ENCODE measurements at regions not wholly inside any gene's neighbourhood (a gene's known extent, or its start where the extent isn't known, plus 50 kb on each side); places are given as distances from the start of the nearest gene placed in this dataset.

- H3F3A ChIP-seq (ENCODE audit: insufficient read depth, low read length, poor library complexity, severe bottlenecking): no peaks in the 10 kb centered on the region
- no peak overlapping the region for H3K4me2 ChIP-seq (ENCODE audit: low read length)
- H3K36me3 ChIP-seq (ENCODE audit: insufficient read depth, low read length): no peaks in the 10 kb centered on the region
- H3K9me2 ChIP-seq (ENCODE audit: insufficient read depth, low read length): no peaks in the 10 kb centered on the region
- H3K9me3 ChIP-seq (ENCODE audit: low read length): no peaks in the 10 kb centered on the region
- H4K20me1 ChIP-seq (ENCODE audit: insufficient read depth): no peaks in the 10 kb centered on the region
- no peaks in the 10 kb centered on the region for H3K27me3 ChIP-seq (ENCODE audit: insufficient read depth, low read depth, low read length)
- no peaks in the 10 kb centered on the region for H3K79me2 ChIP-seq (replicated peaks; ENCODE audit: insufficient read depth, low read length)
- no peak overlapping the region for H3K9ac ChIP-seq (ENCODE audit: low read length)
- TF ChIP-seq POLR2AphosphoS5 (IDR thresholded peaks at IDR 0.05): no peak
- TF ChIP-seq REST (IDR thresholded peaks at IDR 0.05; ENCODE audit: borderline replicate concordance): no peak
- no peak for TF ChIP-seq CTCF (IDR thresholded peaks at IDR 0.05; ENCODE audit: poor library complexity, severe bottlenecking)
- TF ChIP-seq RAD21 (conservative IDR thresholded peaks at IDR 0.05): no peak
- no peak for TF ChIP-seq EP300 (conservative IDR thresholded peaks at IDR 0.05; ENCODE audit: poor library complexity, severe bottlenecking)
- TF ChIP-seq TAF1 (IDR thresholded peaks at IDR 0.05; ENCODE audit: low read depth): no peak
- no peak for TF ChIP-seq EZH2 (IDR thresholded peaks at IDR 0.05; ENCODE audit: borderline replicate concordance, insufficient read depth, low read length, poor library complexity, severe bottlenecking)
- TF ChIP-seq SMC3 (conservative IDR thresholded peaks at IDR 0.05; ENCODE audit: poor library complexity): no peak
- TF ChIP-seq MXI1 (conservative IDR thresholded peaks at IDR 0.05; ENCODE audit: poor library complexity, severe bottlenecking): no peak
- no peak overlapping the region for H3K27ac ChIP-seq (ENCODE audit: low read length)
- no peak overlapping the region for H3K4me3 ChIP-seq (ENCODE audit: low read length)
- H2AFZ ChIP-seq (ENCODE audit: low read depth, low read length): no peak overlapping the region
Measured at GRCh38 chr5:117701062-117701461, 1126.4 kb upstream of the SEMA6A start.

GRCh38 chr5:117692606-117693005, 1118.0 kb upstream of the SEMA6A start:
- no peaks in the 10 kb centered on the region for H3K9me2 ChIP-seq (ENCODE audit: insufficient read depth, low read length)
- no peak overlapping the region for H3K4me3 ChIP-seq (ENCODE audit: low read length)
- no peak overlapping the region for H3K9ac ChIP-seq (ENCODE audit: low read length)
- no peaks in the 10 kb centered on the region for H3F3A ChIP-seq (ENCODE audit: insufficient read depth, low read length, poor library complexity, severe bottlenecking)
- no peaks in the 10 kb centered on the region for H3K36me3 ChIP-seq (ENCODE audit: insufficient read depth, low read length)
- no peaks in the 10 kb centered on the region for H3K9me3 ChIP-seq (ENCODE audit: low read length)
- no peaks in the 10 kb centered on the region for H3K27me3 ChIP-seq (ENCODE audit: insufficient read depth, low read depth, low read length)
- H3K79me2 ChIP-seq (replicated peaks; ENCODE audit: insufficient read depth, low read length): no peaks in the 10 kb centered on the region
- no peak overlapping the region for H3K4me2 ChIP-seq (ENCODE audit: low read length)
- no peak overlapping the region for H2AFZ ChIP-seq (ENCODE audit: low read depth, low read length)
- no peaks in the 10 kb centered on the region for H4K20me1 ChIP-seq (ENCODE audit: insufficient read depth)
- TF ChIP-seq EP300 (conservative IDR thresholded peaks at IDR 0.05; ENCODE audit: poor library complexity, severe bottlenecking): no peak
- no peak for TF ChIP-seq RAD21 (conservative IDR thresholded peaks at IDR 0.05)
- TF ChIP-seq CTCF (IDR thresholded peaks at IDR 0.05; ENCODE audit: poor library complexity, severe bottlenecking): no peak
- no peak for TF ChIP-seq TAF1 (IDR thresholded peaks at IDR 0.05; ENCODE audit: low read depth)
- no peak for TF ChIP-seq SMC3 (conservative IDR thresholded peaks at IDR 0.05; ENCODE audit: poor library complexity)
- H3K27ac ChIP-seq (ENCODE audit: low read length): no peak overlapping the region
